ENCODE measurements at regions not wholly inside any gene's neighbourhood (a gene's known extent, or its start where the extent isn't known, plus 50 kb on each side); places are given as distances from the start of the nearest gene placed in this dataset.

DNA sequence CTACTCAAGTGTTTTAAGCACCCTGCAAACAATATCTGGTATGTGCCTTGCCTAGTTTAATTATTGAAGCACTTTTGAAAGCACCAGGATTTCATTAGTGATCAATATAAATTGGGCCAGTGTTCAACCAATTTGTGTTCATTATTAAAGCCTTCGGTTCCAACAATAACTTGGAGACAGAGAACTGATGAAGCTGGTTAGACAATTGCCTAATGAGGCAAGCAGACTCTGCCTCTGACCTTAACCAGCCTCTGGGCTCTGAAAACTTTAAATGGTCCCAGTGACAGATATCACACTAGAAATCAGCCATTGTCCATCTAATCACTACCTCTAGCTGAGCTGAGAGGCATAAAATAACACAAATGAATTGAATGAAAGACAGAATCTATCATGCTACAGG is 139.9 kb upstream of the CNTN6 start:
- Mint-ChIP-seq H3K9me3 (peaks cover 2% of the 10 kb centered on the region in 2 donors), H3K4me3 (no peak overlapping the region), H3K27ac (no peak overlapping the region), H3K36me3 (ENCODE audit: insufficient read depth in 2 of 2) (peaks cover 0 to 1% of the 10 kb centered on the region in 2 donors), H3K4me1 (ENCODE audit: low read depth) (no peaks in the 10 kb centered on the region), H3K27me3 (ENCODE audit: low read depth) (no peaks in the 10 kb centered on the region)
- DNase-seq = no peak
- ATAC-seq (replicated peaks in 1 of 2) = no peak

DNA sequence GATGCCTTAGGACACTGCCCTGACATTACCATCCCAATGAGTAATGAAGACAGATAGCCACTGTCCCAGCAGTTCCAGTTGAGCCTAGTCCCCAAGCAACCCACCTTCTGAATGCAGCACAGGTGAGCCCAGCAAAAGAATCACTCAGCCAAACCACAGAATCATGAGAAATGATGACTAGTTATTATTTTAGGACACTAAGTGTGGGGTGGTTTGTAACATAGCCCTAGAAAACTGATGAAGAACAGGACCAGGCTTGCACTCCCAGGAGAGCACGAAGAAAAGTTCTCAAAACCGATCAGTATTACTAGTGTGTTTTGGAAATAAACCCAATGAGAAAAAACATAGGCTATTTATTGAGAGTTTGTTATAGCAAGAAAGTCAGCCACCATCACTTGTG is 129.6 kb upstream of the CNTN6 start:
- no peak overlapping the region for H3K27ac Mint-ChIP-seq
- DNase-seq (no peak), ATAC-seq (replicated peaks in 1 of 2) (no peak)
- no peaks in the 10 kb centered on the region for H3K4me1 Mint-ChIP-seq (ENCODE audit: low read depth)
- H3K4me3 Mint-ChIP-seq = no peak overlapping the region
- H3K36me3 Mint-ChIP-seq (ENCODE audit: insufficient read depth in 2 of 2) = peaks cover 7% of the 10 kb centered on the region in 2 donors
- peaks cover 15% of the 10 kb centered on the region in 2 donors for H3K9me3 Mint-ChIP-seq
- H3K27me3 Mint-ChIP-seq (ENCODE audit: low read depth) = no peaks in the 10 kb centered on the region

DNA sequence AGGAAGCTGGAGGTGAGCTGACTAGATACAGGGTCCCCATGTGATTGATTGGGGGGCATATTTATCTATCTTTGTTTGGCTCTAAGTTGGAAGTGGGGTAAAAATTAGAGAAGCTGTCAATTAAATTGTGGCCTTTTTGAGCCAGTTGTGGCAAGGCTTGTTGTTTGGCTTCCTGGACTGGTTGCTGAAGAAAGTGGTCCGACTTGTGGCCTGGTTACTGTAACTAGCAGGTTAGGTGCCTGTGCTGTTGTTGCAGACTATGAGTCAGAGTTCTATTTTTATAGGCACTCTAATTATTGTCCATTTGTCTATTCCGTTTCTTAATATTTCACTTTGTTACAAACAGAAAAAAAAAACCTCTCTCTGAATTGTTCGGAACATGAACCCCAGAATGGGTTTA is 129.1 kb upstream of the CNTN6 start:
- Mint-ChIP-seq H3K9me3 (peaks cover 15% of the 10 kb centered on the region in 2 donors), H3K36me3 (ENCODE audit: insufficient read depth in 2 of 2) (peaks cover 7% of the 10 kb centered on the region in 2 donors), H3K4me3 (no peak overlapping the region), H3K27ac (no peak overlapping the region), H3K4me1 (ENCODE audit: low read depth) (no peaks in the 10 kb centered on the region), H3K27me3 (ENCODE audit: low read depth) (no peaks in the 10 kb centered on the region)
- ATAC-seq (replicated peaks in 1 of 2) = no peak
- no peak for DNase-seq

DNA sequence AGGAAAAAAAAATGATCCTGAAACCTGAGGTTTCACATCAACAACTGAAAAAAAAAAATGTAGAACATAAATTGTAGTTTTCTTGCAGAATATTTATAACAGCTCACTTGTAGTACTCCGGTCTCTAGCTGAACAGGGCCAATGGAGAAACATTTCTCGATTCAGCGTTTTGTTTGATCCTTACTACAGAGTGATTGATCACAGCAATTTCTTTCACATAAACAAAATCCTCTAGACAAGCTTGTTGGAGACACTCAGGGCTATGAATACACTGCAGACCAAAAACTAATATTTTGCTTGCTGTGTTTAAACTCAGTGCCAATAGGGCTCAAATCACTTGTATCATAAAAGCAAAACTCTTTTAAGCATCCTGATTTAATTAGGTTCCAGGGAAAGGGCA is 127.0 kb upstream of the CNTN6 start:
- ATAC-seq (replicated peaks in 1 of 2) (no peak), DNase-seq (no peak)
- H3K36me3 Mint-ChIP-seq (ENCODE audit: insufficient read depth in 2 of 2) = peaks cover 7% of the 10 kb centered on the region in 2 donors
- no peak overlapping the region for H3K4me3 Mint-ChIP-seq
- H3K4me1 Mint-ChIP-seq (ENCODE audit: low read depth) = no peaks in the 10 kb centered on the region
- no peak overlapping the region for H3K27ac Mint-ChIP-seq
- peaks cover 12 to 14% of the 10 kb centered on the region in 2 donors for H3K9me3 Mint-ChIP-seq
- no peaks in the 10 kb centered on the region for H3K27me3 Mint-ChIP-seq (ENCODE audit: low read depth)

DNA sequence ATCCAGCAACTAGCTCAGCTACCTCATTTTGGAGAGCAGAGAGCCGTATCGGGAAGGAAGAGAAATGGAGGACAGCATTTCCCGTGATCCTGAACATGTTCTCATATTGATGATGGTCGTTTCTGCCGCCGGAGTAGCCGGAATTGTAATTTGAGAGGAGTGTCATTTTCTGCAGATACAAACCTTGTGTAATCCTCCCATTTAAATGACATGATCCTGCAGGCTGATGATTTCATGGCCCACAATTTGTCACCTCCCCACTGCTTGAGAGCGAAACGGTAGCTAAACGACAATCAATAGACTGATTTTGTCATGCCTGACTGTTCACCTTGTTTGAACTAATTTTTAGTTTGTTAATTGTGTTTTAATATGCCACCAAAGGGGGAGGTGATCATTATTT is 126.5 kb upstream of the CNTN6 start:
- H3K9me3 Mint-ChIP-seq = peaks cover 12 to 15% of the 10 kb centered on the region in 2 donors
- no peaks in the 10 kb centered on the region for H3K27me3 Mint-ChIP-seq (ENCODE audit: low read depth)
- no peaks in the 10 kb centered on the region for H3K4me1 Mint-ChIP-seq (ENCODE audit: low read depth)
- no peak overlapping the region for H3K4me3 Mint-ChIP-seq
- peaks cover 7% of the 10 kb centered on the region in 2 donors for H3K36me3 Mint-ChIP-seq (ENCODE audit: insufficient read depth in 2 of 2)
- no peak overlapping the region for H3K27ac Mint-ChIP-seq
- no peak for ATAC-seq (replicated peaks in 1 of 2)
- DNase-seq = no peak

DNA sequence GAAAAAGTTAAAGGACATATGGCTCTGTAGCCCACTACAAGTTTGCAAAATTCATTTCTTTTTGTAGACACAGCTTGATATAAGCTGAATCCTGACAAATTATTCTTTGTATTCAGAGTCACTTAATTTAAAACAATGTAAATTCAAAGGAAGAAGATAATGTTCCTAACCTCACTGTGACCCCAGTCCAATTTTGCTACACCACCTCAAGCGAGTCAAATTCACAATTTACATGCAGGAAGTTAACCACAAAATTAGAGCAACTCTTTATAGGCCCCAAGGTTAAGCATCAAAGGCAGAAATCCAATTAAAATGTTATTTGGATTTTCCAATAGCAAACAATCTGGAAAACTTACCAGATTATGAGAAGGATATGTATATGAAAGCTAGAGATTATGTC is 119.5 kb upstream of the CNTN6 start:
- no peak overlapping the region for H3K27ac Mint-ChIP-seq
- H3K4me3 Mint-ChIP-seq = no peak overlapping the region
- H3K9me3 Mint-ChIP-seq = peaks cover 7 to 10% of the 10 kb centered on the region in 2 donors
- no peaks in the 10 kb centered on the region for H3K4me1 Mint-ChIP-seq (ENCODE audit: low read depth)
- H3K36me3 Mint-ChIP-seq (ENCODE audit: insufficient read depth in 2 of 2) = no peaks in the 10 kb centered on the region
- H3K27me3 Mint-ChIP-seq (ENCODE audit: low read depth) = no peaks in the 10 kb centered on the region
- DNase-seq (no peak), ATAC-seq (replicated peaks in 1 of 2) (no peak)

DNA sequence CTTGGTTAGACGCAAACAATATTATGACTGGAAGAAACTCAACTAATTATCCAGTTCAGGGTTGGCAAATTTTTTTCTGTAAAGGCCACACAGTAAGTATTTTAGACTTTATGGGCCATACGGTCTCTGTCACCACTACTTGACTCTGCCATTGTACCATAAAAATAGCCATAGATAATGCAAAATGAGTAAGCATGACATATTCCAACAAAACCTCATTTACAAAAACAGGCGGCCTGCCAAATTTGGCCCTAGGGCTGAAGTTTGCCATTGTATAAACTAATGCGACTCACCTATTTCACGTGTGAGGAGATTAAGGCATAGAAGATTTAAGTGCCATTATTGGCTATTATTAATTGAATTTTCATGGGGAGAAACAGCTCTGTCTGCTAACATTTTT is 116.8 kb upstream of the CNTN6 start:
- Mint-ChIP-seq H3K4me1 (ENCODE audit: low read depth) (no peaks in the 10 kb centered on the region), H3K27ac (no peak overlapping the region), H3K9me3 (peaks cover 7 to 17% of the 10 kb centered on the region in 2 donors), H3K4me3 (no peak overlapping the region), H3K36me3 (ENCODE audit: insufficient read depth in 2 of 2) (no peaks in the 10 kb centered on the region), H3K27me3 (ENCODE audit: low read depth) (no peaks in the 10 kb centered on the region)
- no peak for ATAC-seq (replicated peaks in 1 of 2)
- no peak for DNase-seq

DNA sequence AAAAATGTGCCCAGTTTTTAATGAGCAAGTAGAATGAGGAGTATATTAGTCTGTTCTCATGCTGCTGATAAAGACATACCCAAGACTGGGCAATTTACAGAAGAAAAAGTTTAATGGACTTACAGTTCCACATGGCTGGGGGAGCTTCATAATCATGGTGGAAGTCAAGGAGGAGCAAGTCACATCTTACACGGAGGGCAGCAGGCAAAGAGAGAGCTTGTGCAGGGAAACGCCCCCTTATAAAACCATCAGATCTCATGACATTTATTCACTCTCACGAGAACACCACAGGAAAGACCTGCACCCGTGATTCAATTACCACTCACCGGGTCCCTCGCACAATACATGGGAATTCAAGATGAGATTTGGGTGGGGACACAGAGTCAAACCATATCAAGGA is 111.7 kb upstream of the CNTN6 start:
- no peaks in the 10 kb centered on the region for H3K27me3 Mint-ChIP-seq (ENCODE audit: low read depth)
- ATAC-seq (replicated peaks in 1 of 2) = no peak
- H3K4me3 Mint-ChIP-seq = no peak overlapping the region
- no peak overlapping the region for H3K27ac Mint-ChIP-seq
- H3K36me3 Mint-ChIP-seq (ENCODE audit: insufficient read depth in 2 of 2) = no peaks in the 10 kb centered on the region
- DNase-seq = no peak
- peaks cover 5 to 19% of the 10 kb centered on the region in 2 donors for H3K9me3 Mint-ChIP-seq
- H3K4me1 Mint-ChIP-seq (ENCODE audit: low read depth) = no peaks in the 10 kb centered on the region

DNA sequence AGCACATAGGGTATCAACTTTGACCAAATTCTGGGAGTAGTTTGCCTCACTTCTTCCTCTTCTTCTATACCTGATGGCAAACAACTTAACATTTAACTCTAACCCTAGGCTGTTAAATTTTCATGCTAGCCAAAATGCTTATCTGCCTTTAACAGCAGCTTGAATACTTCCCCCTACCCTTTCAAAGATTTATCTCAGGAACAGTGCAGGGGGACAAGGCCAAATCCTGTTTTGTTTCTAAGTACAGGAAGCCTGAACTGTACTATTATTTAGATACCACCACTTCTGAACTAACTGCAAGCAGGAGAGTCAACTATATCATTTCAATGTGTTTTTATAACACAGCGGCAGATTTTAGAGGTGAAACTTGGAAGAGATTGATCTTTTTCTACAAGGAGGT is 104.0 kb upstream of the CNTN6 start:
- Mint-ChIP-seq H3K4me1 (ENCODE audit: low read depth) (no peaks in the 10 kb centered on the region), H3K9me3 (peaks cover 13% of the 10 kb centered on the region in 2 donors), H3K27ac (no peak overlapping the region), H3K27me3 (ENCODE audit: low read depth) (no peaks in the 10 kb centered on the region), H3K4me3 (no peak overlapping the region), H3K36me3 (ENCODE audit: insufficient read depth in 2 of 2) (peaks cover 0 to 5% of the 10 kb centered on the region in 2 donors)
- no peak for DNase-seq
- no peak for ATAC-seq (replicated peaks in 1 of 2)

DNA sequence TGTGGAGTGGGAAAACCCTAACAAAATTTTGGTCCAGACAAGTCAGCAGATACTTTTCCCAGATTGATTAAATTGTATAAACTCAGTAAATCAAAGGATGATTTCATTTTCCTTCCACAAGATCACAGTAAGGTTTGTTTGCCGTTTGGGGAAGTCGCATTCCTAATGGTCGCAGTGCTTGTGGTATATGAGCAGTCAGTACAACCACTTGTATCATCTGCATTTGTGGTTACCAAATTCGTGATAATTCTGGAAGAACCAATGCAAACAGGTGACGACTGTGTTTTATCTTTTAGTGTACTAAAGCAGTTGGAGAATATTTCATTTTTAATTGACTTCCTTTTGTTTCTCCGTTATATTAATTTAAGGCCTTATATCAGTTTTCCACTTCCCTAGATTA is 100.0 kb upstream of the CNTN6 start:
- Mint-ChIP-seq H3K36me3 (ENCODE audit: insufficient read depth in 2 of 2) (peaks cover 0 to 5% of the 10 kb centered on the region in 2 donors), H3K4me3 (no peak overlapping the region), H3K9me3 (peaks cover 8 to 11% of the 10 kb centered on the region in 2 donors), H3K27ac (no peak overlapping the region), H3K4me1 (ENCODE audit: low read depth) (no peaks in the 10 kb centered on the region), H3K27me3 (ENCODE audit: low read depth) (no peaks in the 10 kb centered on the region)
- ATAC-seq (replicated peaks in 1 of 2) = no peak
- DNase-seq = no peak

DNA sequence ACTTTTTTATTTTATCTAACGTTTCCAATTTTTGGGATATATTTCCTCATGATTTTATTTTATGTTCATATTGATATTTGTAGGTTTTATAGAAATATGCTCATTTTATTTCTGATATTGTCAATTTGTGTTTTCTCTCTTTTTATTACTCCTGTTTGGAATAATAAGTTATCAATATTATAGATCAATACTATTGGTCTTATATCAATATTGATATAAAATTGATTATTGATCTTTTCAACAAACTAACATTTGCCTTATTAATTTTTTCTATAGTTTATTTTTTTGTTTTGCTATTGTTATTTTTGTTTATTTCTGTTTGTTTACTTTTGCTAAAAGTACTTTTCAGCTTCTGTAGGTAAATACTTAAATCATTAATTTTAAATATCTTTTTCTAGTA is 90.8 kb upstream of the CNTN6 start:
- H3K4me3 Mint-ChIP-seq = no peak overlapping the region
- no peaks in the 10 kb centered on the region for H3K36me3 Mint-ChIP-seq (ENCODE audit: insufficient read depth in 2 of 2)
- DNase-seq (no peak), ATAC-seq (replicated peaks in 1 of 2) (no peak)
- H3K27me3 Mint-ChIP-seq (ENCODE audit: low read depth) = no peaks in the 10 kb centered on the region
- H3K9me3 Mint-ChIP-seq = peaks cover 4 to 7% of the 10 kb centered on the region in 2 donors
- no peak overlapping the region for H3K27ac Mint-ChIP-seq
- no peaks in the 10 kb centered on the region for H3K4me1 Mint-ChIP-seq (ENCODE audit: low read depth)

DNA sequence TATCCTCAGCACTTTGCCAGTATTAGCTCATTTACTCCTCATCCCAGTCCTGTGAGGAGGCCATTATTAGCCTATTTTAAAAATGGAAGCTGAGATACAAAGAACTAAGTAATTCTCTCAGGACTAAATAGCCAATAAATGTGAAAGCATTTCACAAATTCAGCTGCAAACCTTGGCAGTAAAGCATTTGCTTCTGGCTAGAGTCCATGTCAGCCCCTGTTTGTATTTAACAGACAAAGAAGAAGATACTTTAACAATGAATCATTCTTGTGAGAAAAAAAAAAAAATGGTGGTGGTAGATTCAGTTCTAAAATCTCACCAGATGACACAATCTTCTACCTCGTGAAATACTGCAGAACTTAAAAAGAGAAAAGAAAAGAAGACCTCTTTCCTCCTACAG is 85.0 kb upstream of the CNTN6 start:
- DNase-seq = no peak
- no peaks in the 10 kb centered on the region for H3K4me1 Mint-ChIP-seq (ENCODE audit: low read depth)
- H3K36me3 Mint-ChIP-seq (ENCODE audit: insufficient read depth in 2 of 2) = no peaks in the 10 kb centered on the region
- no peak overlapping the region for H3K27ac Mint-ChIP-seq
- no peak for ATAC-seq (replicated peaks in 1 of 2)
- no peaks in the 10 kb centered on the region for H3K27me3 Mint-ChIP-seq (ENCODE audit: low read depth)
- H3K9me3 Mint-ChIP-seq = peaks cover 2 to 3% of the 10 kb centered on the region in 2 donors
- H3K4me3 Mint-ChIP-seq = no peak overlapping the region

DNA sequence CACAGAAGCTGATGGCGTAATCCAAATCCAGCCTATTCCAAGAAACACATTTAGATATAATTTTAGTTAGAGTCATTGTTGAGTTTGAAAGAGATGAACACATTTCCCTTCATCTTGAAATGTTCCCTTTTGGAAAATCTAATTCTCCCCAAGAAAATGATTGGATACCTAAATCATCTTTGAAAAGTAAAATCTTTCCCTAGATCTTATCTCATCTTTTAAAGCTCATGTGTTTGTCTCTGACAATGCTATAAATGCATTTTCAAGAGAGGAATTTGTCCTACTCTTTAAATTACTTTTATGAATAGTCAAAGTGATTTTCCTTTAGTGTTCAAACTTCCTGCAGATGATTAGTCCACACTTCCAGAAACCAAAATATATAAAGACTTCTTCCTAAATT is 82.6 kb upstream of the CNTN6 start:
- Mint-ChIP-seq H3K4me3 (no peak overlapping the region), H3K36me3 (ENCODE audit: insufficient read depth in 2 of 2) (no peaks in the 10 kb centered on the region), H3K4me1 (ENCODE audit: low read depth) (no peaks in the 10 kb centered on the region), H3K27ac (no peak overlapping the region), H3K9me3 (peaks cover 0 to 4% of the 10 kb centered on the region in 2 donors), H3K27me3 (ENCODE audit: low read depth) (no peaks in the 10 kb centered on the region)
- ATAC-seq (replicated peaks in 1 of 2) (no peak), DNase-seq (no peak)

DNA sequence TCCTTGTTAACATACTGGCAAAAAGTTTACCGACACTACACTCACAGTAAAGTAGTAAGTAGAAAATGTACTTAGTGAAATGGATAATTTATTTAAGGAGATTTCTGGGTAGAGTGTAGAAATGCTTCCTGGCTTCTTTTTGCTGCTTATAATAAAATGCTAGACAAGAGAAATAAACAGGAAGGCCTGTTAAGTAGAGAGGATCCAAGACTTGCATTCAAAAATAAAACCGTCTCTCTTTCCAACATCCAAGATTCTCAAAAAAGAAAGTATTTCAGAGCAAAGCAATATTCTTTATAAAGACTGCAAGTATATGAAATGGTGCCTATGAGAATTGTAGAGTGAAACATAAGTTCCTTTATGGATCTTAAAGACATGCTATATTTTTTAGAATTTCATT is 77.0 kb upstream of the CNTN6 start:
- no peak overlapping the region for H3K4me3 Mint-ChIP-seq
- ATAC-seq (replicated peaks in 1 of 2) (no peak), DNase-seq (no peak)
- no peak overlapping the region for H3K27ac Mint-ChIP-seq
- H3K9me3 Mint-ChIP-seq = peaks cover 0 to 4% of the 10 kb centered on the region in 2 donors
- H3K4me1 Mint-ChIP-seq (ENCODE audit: low read depth) = no peaks in the 10 kb centered on the region
- H3K36me3 Mint-ChIP-seq (ENCODE audit: insufficient read depth in 2 of 2) = no peaks in the 10 kb centered on the region
- H3K27me3 Mint-ChIP-seq (ENCODE audit: low read depth) = no peaks in the 10 kb centered on the region

All from activated T-cell treated with anti-CD3 and anti-CD28 coated beads, Interleukin-2, amount 50 U/mL, for 72 hours (primary cell).